ENCODE measurements at regions not wholly inside any gene's neighbourhood (a gene's known extent, or its start where the extent isn't known, plus 50 kb on each side); places are given as distances from the start of the nearest gene placed in this dataset.

- TF ChIP-seq SMC3 (IDR thresholded peaks at IDR 0.05; ENCODE audit: low read depth, low read length), result no peak
- TF ChIP-seq CEBPB (IDR thresholded peaks at IDR 0.05; ENCODE audit: low read depth, low read length), result no peak
- TF ChIP-seq MXI1 (IDR thresholded peaks at IDR 0.05; ENCODE audit: borderline replicate concordance, low read depth, low read length), result no peak
- TF ChIP-seq ELK1 (IDR thresholded peaks at IDR 0.05; ENCODE audit: borderline replicate concordance, low read depth, low read length), result no peak
- no peak for TF ChIP-seq MAZ (IDR thresholded peaks at IDR 0.05; ENCODE audit: borderline replicate concordance, low read depth, low read length)
- TF ChIP-seq CTCF (conservative IDR thresholded peaks at IDR 0.05; ENCODE audit: low read depth, low read length), result no peak
- TF ChIP-seq USF2 (IDR thresholded peaks at IDR 0.05; ENCODE audit: low read depth, low read length), result no peak
- no peak for TF ChIP-seq RAD21 (IDR thresholded peaks at IDR 0.05; ENCODE audit: low read length)
- TF ChIP-seq RFX5 (IDR thresholded peaks at IDR 0.05; ENCODE audit: low read depth, low read length), result no peak
- no peak for TF ChIP-seq NFE2L2 (IDR thresholded peaks at IDR 0.05; ENCODE audit: low read depth, low read length)
- no peak for TF ChIP-seq POLR2A (IDR thresholded peaks at IDR 0.05; ENCODE audit: low read depth, low read length)
- no peak for TF ChIP-seq MAFK (IDR thresholded peaks at IDR 0.05; ENCODE audit: low read depth, low read length)
- no peak for TF ChIP-seq BHLHE40 (IDR thresholded peaks at IDR 0.05; ENCODE audit: low read depth, low read length)
- no peak for TF ChIP-seq FOS (IDR thresholded peaks at IDR 0.05; ENCODE audit: low read depth, low read length)
- no peak for TF ChIP-seq CHD1 (IDR thresholded peaks at IDR 0.05; ENCODE audit: low read depth, low read length)
- TF ChIP-seq RCOR1 (IDR thresholded peaks at IDR 0.05; ENCODE audit: insufficient replicate concordance, low read length), result no peak
- WGBS, 2 experiments (ENCODE audit: extremely low coverage in 2 of 2, insufficient read length in 1 of 2), result no CpG with 5 or more reads among the region's 2 CpGs
- Histone ChIP-seq H3K9me1 (ENCODE audit: insufficient read depth, low read length) (peaks cover 2% of the 10 kb centered on the region), H3K4me1 (ENCODE audit: control insufficient read depth, insufficient read depth, low read length) (peaks cover 19% of the 10 kb centered on the region), H2BK20ac (ENCODE audit: low read depth, low read length) (no peak overlapping the region), H3K79me1 (ENCODE audit: low read depth in 1 of 2, low read length in 2 of 2) (no peaks in the 10 kb centered on the region), H3K9me3 (ENCODE audit: control insufficient read depth, insufficient read depth, low read length) (no peaks in the 10 kb centered on the region), H2AK9ac (replicated peaks; ENCODE audit: low read depth, low read length, poor library complexity) (no peak overlapping the region), H3K4me2 (ENCODE audit: low read depth, low read length) (no peak overlapping the region), H3K27me3 (ENCODE audit: control insufficient read depth, insufficient read depth, low read length) (no peaks in the 10 kb centered on the region), H4K91ac (ENCODE audit: insufficient read depth, low read depth, low read length) (no peak overlapping the region), H3K23ac (ENCODE audit: low read depth, low read length) (no peak overlapping the region), H4K8ac (ENCODE audit: low read depth in 2 of 2, low read length in 2 of 2) (no peak overlapping the region), H3K56ac (ENCODE audit: extremely low read depth, insufficient read depth, low read length) (no peak overlapping the region), H4K20me1 (ENCODE audit: insufficient read depth, low read length) (no peaks in the 10 kb centered on the region), H3K9ac (ENCODE audit: low read depth, low read length) (no peak overlapping the region), H3K27ac (ENCODE audit: insufficient read depth, low read length) (no peak overlapping the region), H2BK15ac (ENCODE audit: low read depth, low read length) (no peak overlapping the region), H3K14ac (replicated peaks; ENCODE audit: low read depth, low read length) (no peak overlapping the region), H2BK120ac (ENCODE audit: low read depth, low read length) (no peak overlapping the region), H3K18ac (ENCODE audit: low read depth, low read length) (no peak overlapping the region), H2AFZ (replicated peaks; ENCODE audit: low read length, poor library complexity) (no peak overlapping the region), H3K4me3 (ENCODE audit: insufficient read depth, low read depth, low read length) (no peak overlapping the region), H3K4ac (ENCODE audit: low read depth, low read length) (no peak overlapping the region), H2BK5ac (ENCODE audit: low read depth, low read length, poor library complexity, severe bottlenecking) (no peak overlapping the region), H2AK5ac (ENCODE audit: low read depth, low read length) (no peak overlapping the region), H3K36me3 (ENCODE audit: control insufficient read depth, insufficient read depth, low read length) (no peaks in the 10 kb centered on the region), H4K5ac (ENCODE audit: low read depth, low read length) (no peak overlapping the region)
- in situ Hi-C loops (cut with MboI; ENCODE audit: low sequenced_read_pairs) (no loop called here), intact Hi-C loops (cut with micrococcal nuclease) (no loop called here), dilution Hi-C loops (cut with HindIII; ENCODE audit: low sequenced_read_pairs, unreplicated experiment) (no loop called here)
- no peak for DNase-seq
- CTCF ChIA-PET, result no interaction called here
- POLR2A ChIA-PET (ENCODE audit: unreplicated experiment), result no interaction called here
- no TSS peak for BruUV-seq (replicated peaks)
- no peak for ATAC-seq (ENCODE audit: low read depth)
These were observed 122.9 kb upstream of the ZNF366 start for GRCh38 chr5:72630081-72630480.
